ENCODE measurements at regions not wholly inside any gene's neighbourhood (a gene's known extent, or its start where the extent isn't known, plus 50 kb on each side); places are given as distances from the start of the nearest gene placed in this dataset.

DNA sequence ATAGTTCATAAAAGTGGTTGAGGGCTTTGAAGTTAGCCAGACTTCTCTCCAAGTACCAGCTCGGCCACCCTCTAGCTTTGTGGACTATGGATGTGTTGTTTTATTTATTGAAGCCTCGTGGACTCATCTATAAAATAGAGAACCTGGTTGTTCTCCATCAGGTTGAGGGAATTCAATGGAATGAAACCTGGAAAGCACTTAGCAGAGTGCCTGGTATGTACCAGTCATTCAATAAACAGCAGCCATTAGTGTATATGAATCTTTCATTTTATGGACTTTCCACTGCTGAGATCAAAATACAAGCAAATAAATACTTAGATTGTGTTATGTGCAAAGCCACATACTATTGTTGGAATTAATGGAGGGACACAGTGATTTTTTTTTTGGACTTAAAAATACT, 206.8 kb downstream of the SOX4 start:
- TF ChIP-seq, protein P1, sequence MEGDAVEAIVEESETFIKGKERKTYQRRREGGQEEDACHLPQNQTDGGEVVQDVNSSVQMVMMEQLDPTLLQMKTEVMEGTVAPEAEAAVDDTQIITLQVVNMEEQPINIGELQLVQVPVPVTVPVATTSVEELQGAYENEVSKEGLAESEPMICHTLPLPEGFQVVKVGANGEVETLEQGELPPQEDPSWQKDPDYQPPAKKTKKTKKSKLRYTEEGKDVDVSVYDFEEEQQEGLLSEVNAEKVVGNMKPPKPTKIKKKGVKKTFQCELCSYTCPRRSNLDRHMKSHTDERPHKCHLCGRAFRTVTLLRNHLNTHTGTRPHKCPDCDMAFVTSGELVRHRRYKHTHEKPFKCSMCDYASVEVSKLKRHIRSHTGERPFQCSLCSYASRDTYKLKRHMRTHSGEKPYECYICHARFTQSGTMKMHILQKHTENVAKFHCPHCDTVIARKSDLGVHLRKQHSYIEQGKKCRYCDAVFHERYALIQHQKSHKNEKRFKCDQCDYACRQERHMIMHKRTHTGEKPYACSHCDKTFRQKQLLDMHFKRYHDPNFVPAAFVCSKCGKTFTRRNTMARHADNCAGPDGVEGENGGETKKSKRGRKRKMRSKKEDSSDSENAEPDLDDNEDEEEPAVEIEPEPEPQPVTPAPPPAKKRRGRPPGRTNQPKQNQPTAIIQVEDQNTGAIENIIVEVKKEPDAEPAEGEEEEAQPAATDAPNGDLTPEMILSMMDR (conservative IDR thresholded peaks at IDR 0.05; ENCODE audit: low read length): no peak
- TF ChIP-seq EZH2phosphoT487 (IDR thresholded peaks at IDR 0.05; ENCODE audit: borderline replicate concordance): no peak

All from Loucy (cell line).